Gastrocnemius medialis (tissue), 4 donors: ENCODE measurements at regions not wholly inside any gene's neighbourhood (a gene's known extent, or its start where the extent isn't known, plus 50 kb on each side); places are given as distances from the start of the nearest gene placed in this dataset.

Experiments used
- CTCF ChIP-seq, 5 experiments: fragments of 450-650 bp in 3 of 5; fragments of 200-600 bp in 2 of 5; sonication (generic) in 2 of 5; IDR thresholded peaks in 4 of 5; conservative IDR thresholded peaks in 1 of 5; 1 replicate in 4 of 5; 2 replicates in 1 of 5; pipeline ENCODE4 v1.5.1; 2016 to 2019; ENCODE audit warnings: antibody characterized with exemption in 5 of 5, mild to moderate bottlenecking in 3 of 5, moderate library complexity in 3 of 5
- POLR2A ChIP-seq, 2 donors: fragments of 450-650 bp; IDR thresholded peaks; one replicate each; pipeline ENCODE4 v1.6.1; 2017; ENCODE audit warnings: antibody characterized with exemption in 2 of 2, mild to moderate bottlenecking in 2 of 2, moderate library complexity in 2 of 2

GRCh38 chr3:18544146-18544545 is 119.0 kb upstream of the SATB1 start:
- TF ChIP-seq CTCF (IDR thresholded peaks at IDR 0.05 in 4 of 5, conservative IDR thresholded peaks at IDR 0.05 in 1 of 5) (no peak), POLR2A (IDR thresholded peaks at IDR 0.05) (no peak)
